Stomach (tissue), 8 donors: ENCODE measurements at regions not wholly inside any gene's neighbourhood (a gene's known extent, or its start where the extent isn't known, plus 50 kb on each side); places are given as distances from the start of the nearest gene placed in this dataset.

ENCODE experiments used
- DNase-seq, 2 donors: peaks; one replicate each; pipeline versions ENCODE4 v3.0.0 to v3.0.0-alpha.2; 2013 to 2019
- H3K27ac ChIP-seq, 5 donors: fragments of 200-600 bp in 4 of 5; sonication (generic) in 4 of 5; one replicate each; pipeline ENCODE4 v1.5.1; 2013 to 2019; ENCODE audit warnings: mild to moderate bottlenecking in 1 of 5, moderate library complexity in 1 of 5
- H3K27me3 ChIP-seq, 3 donors: fragments of 200-600 bp; sonication (generic); one replicate each; pipeline ENCODE4 v1.5.1; 2017 to 2019; ENCODE audit warnings: mixed run types in 1 of 3
- H3K36me3 ChIP-seq, 4 donors: fragments of 200-600 bp; sonication (generic); 1 replicate in 3 of 4; 2 replicates in 1 of 4; pipeline ENCODE4 v1.5.1; 2016 to 2019
- H3K4me1 ChIP-seq, 4 donors: fragments of 200-600 bp; sonication (generic); one replicate each; pipeline ENCODE4 v1.5.1; 2016 to 2019
- H3K4me3 ChIP-seq, 4 donors: fragments of 200-600 bp; sonication (generic) in 3 of 4; one replicate each; pipeline ENCODE4 v1.5.1; 2016 to 2019; ENCODE audit warnings: mild to moderate bottlenecking in 1 of 4
- H3K9me3 ChIP-seq, 4 donors: fragments of 200-600 bp; sonication (generic); one replicate each; pipeline ENCODE4 v1.5.1; 2016 to 2019
- CTCF ChIP-seq, 7 experiments: fragments of 450-650 bp in 4 of 7; fragments of 200-600 bp in 3 of 7; sonication (generic) in 3 of 7; IDR thresholded peaks; one replicate each; pipeline ENCODE4 v1.5.1; 2016 to 2019; ENCODE audit warnings: antibody characterized with exemption in 7 of 7, control low read depth in 2 of 7, mild to moderate bottlenecking in 1 of 7
- EP300 ChIP-seq: sonication (generic); formaldehyde crosslinking; IDR thresholded peaks from one replicate; pipeline ENCODE4 v1.6.1; 2017; ENCODE audit warnings: antibody characterized with exemption
- POLR2A ChIP-seq, 4 donors: fragments of 450-650 bp; IDR thresholded peaks; one replicate each; pipeline ENCODE4 v1.6.1; 2016; ENCODE audit warnings: antibody characterized with exemption in 4 of 4, control low read depth in 2 of 4, mild to moderate bottlenecking in 1 of 4, moderate library complexity in 1 of 4
- POLR2AphosphoS5 ChIP-seq, 3 donors: sonication (generic); formaldehyde crosslinking; IDR thresholded peaks; one replicate each; pipeline ENCODE4 v1.6.1; 2016; ENCODE audit warnings: antibody characterized with exemption in 3 of 3
- WGBS, 5 donors: extraction: QIAGEN DNeasy Blood & Tissue Kit in 3 of 5; methylation state at CpG; one replicate each; pipeline versions ENCODE4 v1.1.5 to v1.1.7; 2013 to 2018; 5-methylcytosine and 5-hydroxymethylcytosine counted together
- intact Hi-C: fragments of 100-400 bp; cut with DNase I; formaldehyde crosslinking; loops from one replicate; pipeline ENCODE4 v1.15.1; 2023; ENCODE audit warnings: low total_unique reads
- donor health status: healthy with polysubstance abuse.
- donor health status: Bipolar disorder and iron deficiency.
- donor health status: healthy.

- intact Hi-C loops: no loop called here
- H3K36me3 ChIP-seq: no peaks in the 10 kb centered on the region
- H3K4me3 ChIP-seq: no peak overlapping the region
- no peaks in the 10 kb centered on the region for H3K4me1 ChIP-seq
- no peaks in the 10 kb centered on the region for H3K27me3 ChIP-seq
- H3K27ac ChIP-seq: no peak overlapping the region
- H3K9me3 ChIP-seq: peaks cover 0 to 14% (median 0%) of the 10 kb centered on the region in 4 donors
- DNase-seq: no peak
- no peak for TF ChIP-seq EP300
- no peak for TF ChIP-seq POLR2A (IDR thresholded peaks at IDR 0.05)
- no peak for TF ChIP-seq POLR2AphosphoS5 (IDR thresholded peaks at IDR 0.05)
- TF ChIP-seq CTCF (IDR thresholded peaks at IDR 0.05): no peak
- 61 to 75% (median 72%) methylated on average over 2 of the region's 2 CpGs for WGBS, 5 donors
Observed at GRCh38 chr13:74929436-74929835, 552.5 kb downstream of the TBC1D4 start.

- Histone ChIP-seq H3K27me3 (no peaks in the 10 kb centered on the region), H3K4me1 (no peaks in the 10 kb centered on the region), H3K4me3 (no peak overlapping the region), H3K9me3 (peaks cover 0 to 15% (median 2%) of the 10 kb centered on the region in 4 donors), H3K36me3 (no peaks in the 10 kb centered on the region), H3K27ac (no peak overlapping the region)
- 0 to 52% (median 42%) methylated on average over 1 of the region's 1 CpG for WGBS, 5 donors
- TF ChIP-seq POLR2AphosphoS5 (IDR thresholded peaks at IDR 0.05): no peak
- TF ChIP-seq EP300: no peak
- no peak for TF ChIP-seq CTCF (IDR thresholded peaks at IDR 0.05)
- no peak for TF ChIP-seq POLR2A (IDR thresholded peaks at IDR 0.05)
- intact Hi-C loops: no loop called here
- no peak for DNase-seq
Observed at GRCh38 chr13:74927823-74928222, 554.1 kb downstream of the TBC1D4 start.

GRCh38 chr13:74922963-74923362, 559.0 kb downstream of the TBC1D4 start:
- intact Hi-C loops: no loop called here

GRCh38 chr13:74921326-74921725, 560.6 kb downstream of the TBC1D4 start:
- intact Hi-C loops: no loop called here
- Histone ChIP-seq H3K27me3 (no peaks in the 10 kb centered on the region), H3K4me3 (no peak overlapping the region), H3K4me1 (no peaks in the 10 kb centered on the region), H3K27ac (no peak overlapping the region), H3K36me3 (no peaks in the 10 kb centered on the region), H3K9me3 (peaks cover 0 to 4% (median 3%) of the 10 kb centered on the region in 4 donors)
- DNase-seq: no peak
- no peak for TF ChIP-seq POLR2AphosphoS5 (IDR thresholded peaks at IDR 0.05)
- no peak for TF ChIP-seq EP300

More at GRCh38 chr13:74922963-74923362, 559.0 kb downstream of the TBC1D4 start:
- Histone ChIP-seq H3K27me3 (no peaks in the 10 kb centered on the region), H3K36me3 (no peaks in the 10 kb centered on the region), H3K9me3 (peaks cover 0 to 14% (median 3%) of the 10 kb centered on the region in 4 donors), H3K27ac (no peak overlapping the region), H3K4me3 (no peak overlapping the region), H3K4me1 (no peaks in the 10 kb centered on the region)
- TF ChIP-seq POLR2A (IDR thresholded peaks at IDR 0.05): no peak
- TF ChIP-seq EP300: no peak
- no peak for TF ChIP-seq CTCF (IDR thresholded peaks at IDR 0.05)
- TF ChIP-seq POLR2AphosphoS5 (IDR thresholded peaks at IDR 0.05): no peak
- no peak for DNase-seq
- WGBS, 5 donors: 80 to 89% (median 82%) methylated on average over 2 of the region's 2 CpGs

- no peak for DNase-seq
- intact Hi-C loops: no loop called here
- no peak for TF ChIP-seq EP300
- TF ChIP-seq POLR2AphosphoS5 (IDR thresholded peaks at IDR 0.05): no peak
- no peak for TF ChIP-seq CTCF (IDR thresholded peaks at IDR 0.05)
- no peak for TF ChIP-seq POLR2A (IDR thresholded peaks at IDR 0.05)
- 37 to 59% (median 50%) methylated on average over 3 of the region's 3 CpGs for WGBS, 5 donors
- Histone ChIP-seq H3K4me3 (no peak overlapping the region), H3K27me3 (no peaks in the 10 kb centered on the region), H3K9me3 (peaks cover 0 to 4% (median 3%) of the 10 kb centered on the region in 4 donors), H3K27ac (no peak overlapping the region), H3K4me1 (no peaks in the 10 kb centered on the region), H3K36me3 (no peaks in the 10 kb centered on the region)
Observed at GRCh38 chr13:74920920-74921319, 561.0 kb downstream of the TBC1D4 start.
